Esophagus (tissue), 2 donors: ENCODE measurements at regions not wholly inside any gene's neighbourhood (a gene's known extent, or its start where the extent isn't known, plus 50 kb on each side); places are given as distances from the start of the nearest gene placed in this dataset.
"Not testable (repeated sequence)": the region's sequence is repeated elsewhere in the genome, so short reads cannot be mapped to it uniquely, and the experiment has no call there.

ENCODE experiments used
- H3K27ac ChIP-seq, 2 donors: one replicate each; pipeline ENCODE4 v1.5.1; 2013; ENCODE audit warnings: low read depth in 2 of 2, mild to moderate bottlenecking in 2 of 2, inconsistent platforms in 1 of 2, low read length in 1 of 2, moderate library complexity in 1 of 2
- H3K27me3 ChIP-seq, 2 donors: one replicate each; pipeline ENCODE4 v1.6.1; 2013; ENCODE audit warnings: low read length in 2 of 2, control low read depth in 1 of 2, mild to moderate bottlenecking in 1 of 2; ENCODE audit not compliant: insufficient read depth in 2 of 2, control insufficient read depth in 1 of 2
- H3K36me3 ChIP-seq, 2 donors: one replicate each; pipeline ENCODE4 v1.6.1; 2013; ENCODE audit warnings: low read length in 1 of 2; ENCODE audit not compliant: control insufficient read depth in 2 of 2, insufficient read depth in 2 of 2
- H3K4me1 ChIP-seq, 2 donors: one replicate each; pipeline ENCODE4 v1.6.1; 2013; ENCODE audit warnings: low read length in 1 of 2; ENCODE audit not compliant: control insufficient read depth in 2 of 2, insufficient read depth in 2 of 2
- H3K4me3 ChIP-seq, 2 donors: one replicate each; pipeline ENCODE4 v1.5.1; 2013; ENCODE audit warnings: low read length in 2 of 2, mild to moderate bottlenecking in 2 of 2, low read depth in 1 of 2, moderate library complexity in 1 of 2
- H3K9me3 ChIP-seq, 2 donors: one replicate each; pipeline ENCODE4 v1.6.1; 2013; ENCODE audit warnings: mild to moderate bottlenecking in 2 of 2, low read depth in 1 of 2, low read length in 1 of 2, moderate library complexity in 1 of 2; ENCODE audit not compliant: control insufficient read depth in 2 of 2, insufficient read depth in 1 of 2
- WGBS, 2 donors: extraction: QIAGEN DNeasy Blood & Tissue Kit; methylation state at CpG; one replicate each; pipeline ENCODE4 v1.1.7; 2013; 5-methylcytosine and 5-hydroxymethylcytosine counted together
- donor health status: healthy with polysubstance abuse.
- donor health status: Bipolar disorder and iron deficiency.

DNA sequence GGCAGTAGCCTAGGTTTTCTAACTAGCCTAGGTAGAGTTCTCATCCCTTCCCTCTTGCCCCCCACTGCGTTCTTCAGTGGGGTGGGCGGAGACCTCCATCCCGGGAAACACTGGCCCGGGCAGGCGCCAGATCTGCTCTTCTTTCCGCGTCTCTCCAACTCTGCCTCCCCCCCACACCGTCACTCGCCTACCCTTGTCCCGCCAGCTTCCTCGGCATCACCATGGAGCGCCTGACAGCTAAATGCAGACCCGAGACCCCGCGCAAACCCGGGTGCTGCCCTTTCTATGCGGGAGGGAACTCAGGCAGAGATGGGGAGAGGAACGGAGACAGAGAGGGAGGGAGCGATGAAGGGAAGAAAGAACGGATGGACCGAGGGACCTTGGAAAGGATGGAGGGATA lies 1494.8 kb upstream of the DEFB115 start:
- H3K27me3 ChIP-seq: no peaks in the 10 kb centered on the region
- no peaks in the 10 kb centered on the region for H3K36me3 ChIP-seq
- H3K4me3 ChIP-seq: no peak overlapping the region
- WGBS, 2 donors: 24 to 35% methylated on average over 21 of the region's 21 CpGs
- no peak overlapping the region for H3K27ac ChIP-seq
- H3K9me3 ChIP-seq: peaks cover 10 to 13% of the 10 kb centered on the region in 2 donors
- no peaks in the 10 kb centered on the region for H3K4me1 ChIP-seq

DNA sequence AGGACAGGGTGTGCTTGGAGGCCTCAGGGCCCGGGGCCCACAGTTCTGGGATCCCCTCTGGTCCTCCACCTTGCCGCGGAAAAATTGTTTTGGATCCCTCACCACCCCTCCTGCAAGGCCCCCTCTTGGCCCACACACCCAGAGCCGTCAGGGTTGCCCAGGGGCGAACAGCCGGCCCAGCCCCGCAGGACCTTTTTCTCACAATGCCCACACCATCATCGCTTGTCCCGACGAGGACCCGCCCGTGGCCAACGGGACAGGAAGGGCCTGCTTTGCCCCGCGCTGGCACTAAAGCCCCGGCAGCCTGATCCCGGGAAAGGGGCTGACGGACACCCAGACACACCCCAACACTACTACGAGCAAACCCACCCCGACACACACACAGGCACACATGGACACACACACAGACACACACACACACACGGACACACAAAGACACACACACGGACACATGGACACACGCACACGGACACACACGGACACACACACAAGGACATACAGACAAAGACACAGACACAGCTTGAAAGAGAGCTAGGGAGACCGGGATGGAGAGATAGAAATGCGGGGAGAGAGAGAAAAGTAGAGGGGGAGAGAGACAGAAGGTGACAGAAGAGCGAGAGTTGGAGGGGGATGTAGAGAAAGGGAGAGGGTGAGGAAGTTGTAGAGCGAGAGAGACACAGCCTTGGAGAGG lies 1493.5 kb upstream of the DEFB115 start:
- WGBS, 2 donors: 56 to 73% methylated on average over 29 of the region's 29 CpGs
- no peak overlapping the region for H3K4me3 ChIP-seq
- no peak overlapping the region for H3K27ac ChIP-seq
- no peaks in the 10 kb centered on the region for H3K36me3 ChIP-seq
- H3K27me3 ChIP-seq: no peaks in the 10 kb centered on the region
- peaks cover 7 to 13% of the 10 kb centered on the region in 2 donors for H3K9me3 ChIP-seq
- H3K4me1 ChIP-seq: no peaks in the 10 kb centered on the region

- WGBS, 2 donors: 26 to 34% methylated on average over 25 of the region's 25 CpGs
- not testable (repeated sequence) for H3K36me3 ChIP-seq, H3K4me1 ChIP-seq, H3K27me3 ChIP-seq, H3K4me3 ChIP-seq, H3K27ac ChIP-seq
- H3K9me3 ChIP-seq: peaks cover 7 to 13% of the 10 kb centered on the region in 2 donors
Measured at GRCh38 chr20:29764922-29765610, 1492.4 kb upstream of the DEFB115 start.

- not testable (repeated sequence) for H3K4me3 ChIP-seq, H3K27me3 ChIP-seq, H3K36me3 ChIP-seq, H3K27ac ChIP-seq, H3K9me3 ChIP-seq, H3K4me1 ChIP-seq
- 18 to 39% methylated on average over 2 of the region's 2 CpGs for WGBS, 2 donors
Measured at GRCh38 chr20:29778033-29778432, 1479.4 kb upstream of the DEFB115 start.

DNA sequence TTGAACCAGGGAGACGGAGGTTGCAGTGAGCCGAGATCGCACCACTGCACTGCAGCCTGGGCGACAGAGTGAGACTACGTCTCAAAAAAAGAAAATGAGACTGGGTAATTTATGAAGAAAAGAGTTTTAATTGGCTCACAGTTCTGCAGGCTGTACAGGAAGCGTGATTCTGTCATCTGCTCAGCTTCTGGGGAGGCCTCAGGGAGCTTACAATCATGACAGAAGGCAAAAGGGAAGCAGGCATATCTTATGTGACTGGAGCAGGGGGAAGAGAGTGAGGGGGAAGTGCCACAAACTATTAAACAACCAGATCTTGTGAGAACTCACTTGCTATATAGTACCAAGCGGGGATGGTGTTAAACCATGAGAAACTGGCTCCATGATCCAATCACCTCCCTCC lies 1476.2 kb upstream of the DEFB115 start:
- H3K4me1 ChIP-seq, H3K36me3 ChIP-seq, H3K9me3 ChIP-seq, H3K27me3 ChIP-seq, H3K27ac ChIP-seq, H3K4me3 ChIP-seq: not testable (repeated sequence)
- WGBS, 2 donors: 72 to 73% methylated on average over 7 of the region's 7 CpGs

DNA sequence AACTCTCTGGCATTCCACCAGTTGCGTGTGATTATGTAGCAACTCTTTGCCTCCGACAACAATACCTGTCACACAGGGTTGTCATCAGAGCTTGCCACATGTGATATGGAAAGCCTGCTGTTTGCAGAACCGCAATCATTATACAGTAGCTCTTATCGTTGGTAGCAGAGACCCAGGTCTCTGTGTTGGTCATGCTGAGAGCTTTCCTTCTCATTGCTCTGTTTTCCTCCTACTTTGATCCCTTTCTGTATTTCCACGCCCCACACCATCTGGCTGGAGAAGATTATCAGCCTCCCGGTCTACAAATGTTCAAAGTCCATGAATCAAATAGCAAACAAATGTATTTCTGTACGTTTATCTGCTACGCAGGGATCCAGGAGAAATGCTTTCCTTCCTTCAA lies 1475.6 kb upstream of the DEFB115 start:
- 69 to 81% methylated on average over 8 of the region's 8 CpGs for WGBS, 2 donors

GRCh38 chr20:29787456-29787855 lies 1470.0 kb upstream of the DEFB115 start:
- not testable (repeated sequence) for H3K4me1 ChIP-seq, H3K9me3 ChIP-seq, H3K4me3 ChIP-seq, H3K36me3 ChIP-seq, H3K27me3 ChIP-seq, H3K27ac ChIP-seq
- WGBS, 2 donors: 78 to 85% methylated on average over 16 of the region's 16 CpGs

More for the DNA sequence above, 1475.6 kb upstream of the DEFB115 start:
- not testable (repeated sequence) for H3K9me3 ChIP-seq, H3K27me3 ChIP-seq, H3K27ac ChIP-seq, H3K4me3 ChIP-seq, H3K36me3 ChIP-seq, H3K4me1 ChIP-seq

DNA sequence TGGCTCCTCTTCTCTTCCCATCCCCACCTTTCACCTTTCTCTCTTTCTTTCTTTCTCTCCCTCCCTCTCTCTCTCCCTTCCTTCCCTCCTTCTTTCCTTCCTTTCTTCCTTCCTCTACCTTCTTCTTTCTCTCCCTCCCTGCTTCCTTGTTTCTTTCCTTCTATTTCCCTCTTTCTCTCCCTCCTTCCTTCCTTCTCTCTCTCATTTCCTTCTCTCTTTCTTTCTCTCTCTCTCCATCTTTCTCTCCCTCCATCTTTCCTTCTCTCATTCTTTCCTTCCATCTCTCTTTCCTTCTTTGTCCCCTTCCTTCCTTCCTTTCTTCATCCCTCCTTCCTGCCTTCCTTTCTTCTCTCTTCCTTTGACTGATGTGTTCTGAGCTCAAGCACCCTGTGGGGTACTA lies 1467.0 kb upstream of the DEFB115 start:
- Histone ChIP-seq H3K36me3 (no peaks in the 10 kb centered on the region), H3K4me3 (no peak overlapping the region), H3K27me3 (no peaks in the 10 kb centered on the region)

GRCh38 chr20:29831508-29831907 lies 1426.0 kb upstream of the DEFB115 start:
- not testable (repeated sequence) for H3K36me3 ChIP-seq, H3K27ac ChIP-seq, H3K4me3 ChIP-seq, H3K4me1 ChIP-seq, H3K9me3 ChIP-seq, H3K27me3 ChIP-seq
- 49 to 59% methylated on average over 4 of the region's 4 CpGs for WGBS, 2 donors

More for the DNA sequence above, 1467.0 kb upstream of the DEFB115 start:
- peaks cover 4 to 5% of the 10 kb centered on the region in 2 donors for H3K9me3 ChIP-seq
- H3K4me1 ChIP-seq: no peaks in the 10 kb centered on the region
- H3K27ac ChIP-seq: no peak overlapping the region

GRCh38 chr20:29868014-29868413 lies 1389.5 kb upstream of the DEFB115 start:
- 69 to 72% methylated on average over 6 of the region's 6 CpGs for WGBS, 2 donors

More at GRCh38 chr20:29868014-29868413, 1389.5 kb upstream of the DEFB115 start:
- H3K9me3 ChIP-seq, H3K4me1 ChIP-seq, H3K4me3 ChIP-seq, H3K36me3 ChIP-seq, H3K27me3 ChIP-seq, H3K27ac ChIP-seq: not testable (repeated sequence)
